ENCODE measurements at regions not wholly inside any gene's neighbourhood (a gene's known extent, or its start where the extent isn't known, plus 50 kb on each side); places are given as distances from the start of the nearest gene placed in this dataset.
A peak's percentile ranks its signal among the peaks of the same experiment; 100 is the strongest.

DNA sequence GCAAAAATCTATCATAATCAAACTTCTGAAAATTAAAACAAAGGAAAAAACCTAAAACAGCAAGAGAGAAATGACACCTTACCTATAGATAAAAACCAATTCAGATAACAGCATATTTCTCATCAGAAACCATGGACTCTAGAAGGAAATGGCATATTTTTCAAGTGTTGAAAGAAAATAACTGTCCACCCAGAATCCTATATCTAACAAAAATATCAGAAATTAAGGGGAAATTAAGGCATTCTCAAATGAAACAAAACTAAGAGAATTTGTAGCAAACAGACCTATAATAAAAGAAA is 257.2 kb downstream of the ANAPC1 start:
- ATAC-seq: no peak

DNA sequence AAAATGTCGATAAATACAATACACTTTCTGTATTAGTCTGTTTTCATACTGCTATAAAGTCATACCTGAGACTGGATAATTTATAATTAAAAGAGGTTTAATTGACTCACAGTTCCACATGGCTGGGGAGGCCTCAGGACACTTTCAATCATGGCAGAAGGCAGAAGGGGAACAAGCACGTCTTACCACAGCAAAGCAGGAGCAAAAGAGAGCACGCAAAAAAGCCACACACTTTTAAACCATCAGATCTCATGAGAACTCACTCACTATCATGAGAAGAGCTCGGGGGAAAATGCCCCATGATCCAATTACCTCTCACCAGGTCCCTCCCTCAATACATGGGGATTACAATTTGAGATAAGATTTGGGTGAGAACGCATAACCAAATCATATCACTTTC is 256.7 kb downstream of the ANAPC1 start:
- no peak for ATAC-seq

DNA sequence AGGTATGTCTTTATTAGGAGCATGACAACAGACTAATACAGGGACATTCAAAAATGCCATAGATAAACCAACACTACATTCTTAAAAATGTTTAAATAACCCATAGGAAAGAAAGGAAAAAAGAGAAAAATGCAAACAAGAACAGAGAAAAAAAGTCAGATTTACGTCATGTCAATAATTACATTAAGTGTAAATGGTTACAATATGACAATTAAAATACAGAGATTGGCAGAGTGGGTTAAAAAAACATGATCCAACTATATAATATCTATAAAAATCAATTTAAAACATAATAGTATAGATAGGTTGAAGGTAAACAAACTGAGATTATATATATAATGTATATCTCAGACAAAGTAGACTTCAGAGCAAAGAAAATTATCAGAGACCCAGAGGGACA is 255.8 kb downstream of the ANAPC1 start:
- no peak for ATAC-seq

DNA sequence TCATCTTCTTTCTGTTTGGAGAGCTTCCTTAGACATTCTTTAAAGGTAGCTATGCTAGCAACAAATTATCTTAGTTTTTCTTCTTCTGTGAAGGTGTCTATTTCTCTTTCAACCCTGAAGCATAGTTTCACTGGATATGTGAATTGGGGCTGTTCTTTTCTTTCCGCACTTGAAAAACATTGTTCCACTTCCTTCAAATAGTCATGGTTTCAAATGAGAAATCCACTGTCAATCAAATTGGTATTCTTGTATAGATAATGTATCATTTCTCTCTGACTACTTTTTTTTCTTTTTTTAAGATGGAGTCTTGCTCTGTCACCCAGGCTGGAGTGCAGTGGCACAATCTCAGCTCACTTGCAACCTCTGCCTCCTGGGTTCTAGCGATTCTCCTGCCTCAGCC is 254.0 kb downstream of the ANAPC1 start:
- ATAC-seq: no peak

DNA sequence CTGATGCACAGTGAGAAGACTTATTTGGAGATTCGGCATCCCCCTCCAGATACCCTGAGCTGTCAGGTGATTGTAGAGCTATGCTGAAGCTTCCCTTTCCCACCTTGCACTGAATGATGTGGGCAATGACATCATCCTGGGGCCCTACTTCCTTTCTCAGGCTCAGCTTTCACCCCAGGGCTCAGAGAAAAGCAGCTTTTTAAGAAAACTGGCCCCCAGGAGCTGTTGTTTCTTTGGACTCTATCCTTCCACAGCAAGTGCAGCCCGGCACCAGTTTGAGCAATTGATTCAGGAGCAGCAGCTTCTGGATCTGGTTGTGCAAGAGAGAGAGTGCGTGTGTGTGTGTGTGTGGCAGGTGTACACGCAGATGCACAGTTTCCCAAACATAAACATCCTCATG is 251.3 kb downstream of the ANAPC1 start:
- ATAC-seq: no peak

DNA sequence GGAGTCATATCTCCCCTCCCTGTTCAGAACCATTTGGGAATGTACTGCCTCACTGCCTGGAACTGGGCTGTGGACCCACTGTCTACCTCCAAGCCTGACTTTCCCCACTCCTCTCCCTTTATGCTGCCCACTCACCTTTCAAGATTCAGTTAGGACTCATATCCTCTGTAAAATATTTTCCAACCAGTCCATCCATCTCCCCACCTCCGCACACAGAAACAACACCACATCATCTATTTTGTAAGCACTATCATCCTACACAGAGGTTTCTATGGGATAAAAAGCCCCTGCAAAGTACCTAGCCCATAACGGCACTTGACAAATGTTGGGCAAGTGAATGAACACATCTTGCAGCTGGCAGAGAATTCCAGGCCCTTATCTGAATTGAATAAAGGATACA is 250.8 kb downstream of the ANAPC1 start:
- no peak for ATAC-seq

DNA sequence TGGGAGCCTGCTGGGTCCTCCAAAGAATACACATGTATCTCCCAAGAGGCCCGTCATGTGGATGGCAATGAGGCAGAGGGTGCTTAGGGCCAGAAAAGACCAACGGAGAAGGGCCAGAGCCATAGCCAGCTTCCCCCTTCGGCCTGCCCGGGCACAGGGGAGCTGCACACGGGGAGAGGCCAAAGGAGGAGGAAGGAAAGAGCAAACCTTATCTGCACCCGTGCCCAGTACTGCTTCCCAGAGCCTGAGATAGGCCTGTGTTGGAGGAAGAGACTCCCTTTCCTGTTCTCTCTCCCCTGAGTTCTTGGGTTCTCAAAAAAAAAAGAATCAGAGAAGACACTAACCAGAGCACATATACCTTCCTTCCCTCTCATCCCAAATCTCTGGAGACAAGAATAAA is 250.3 kb downstream of the ANAPC1 start:
- peak; percentile 21 for ATAC-seq

DNA sequence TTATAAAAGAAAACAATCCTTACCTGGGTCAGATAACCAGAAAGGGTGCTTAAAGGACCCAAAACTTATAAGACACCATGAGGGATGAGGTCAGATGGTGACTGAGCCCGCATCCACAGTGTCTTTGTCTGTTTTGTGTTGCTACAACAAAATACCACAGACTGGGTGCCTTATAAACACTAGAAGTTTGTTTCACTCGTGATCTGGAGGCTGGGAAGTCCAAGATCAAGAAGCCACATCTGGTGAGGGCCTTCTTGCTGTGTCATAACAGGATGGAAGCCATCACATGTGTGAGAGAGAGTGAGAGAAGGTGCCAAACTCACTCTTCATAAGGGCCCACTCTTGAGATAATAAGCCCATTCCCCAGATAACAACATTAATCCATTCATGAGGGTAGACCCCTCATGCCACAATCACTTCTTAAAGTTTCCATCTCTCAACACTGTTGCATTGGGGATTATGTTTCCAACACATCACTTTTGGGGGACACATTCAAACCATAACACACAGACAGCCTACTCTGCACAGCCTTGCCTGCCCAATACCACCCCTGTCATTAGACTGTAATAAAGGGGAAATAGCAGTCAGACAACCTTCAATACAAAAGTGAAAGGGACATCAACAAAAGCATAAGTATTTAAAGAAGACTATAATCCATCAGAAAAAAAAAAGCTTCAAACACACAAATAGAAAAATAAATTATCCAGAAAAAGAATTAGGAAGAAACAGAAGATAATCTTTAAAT is 249.8 kb downstream of the ANAPC1 start:
- ATAC-seq: no peak

DNA sequence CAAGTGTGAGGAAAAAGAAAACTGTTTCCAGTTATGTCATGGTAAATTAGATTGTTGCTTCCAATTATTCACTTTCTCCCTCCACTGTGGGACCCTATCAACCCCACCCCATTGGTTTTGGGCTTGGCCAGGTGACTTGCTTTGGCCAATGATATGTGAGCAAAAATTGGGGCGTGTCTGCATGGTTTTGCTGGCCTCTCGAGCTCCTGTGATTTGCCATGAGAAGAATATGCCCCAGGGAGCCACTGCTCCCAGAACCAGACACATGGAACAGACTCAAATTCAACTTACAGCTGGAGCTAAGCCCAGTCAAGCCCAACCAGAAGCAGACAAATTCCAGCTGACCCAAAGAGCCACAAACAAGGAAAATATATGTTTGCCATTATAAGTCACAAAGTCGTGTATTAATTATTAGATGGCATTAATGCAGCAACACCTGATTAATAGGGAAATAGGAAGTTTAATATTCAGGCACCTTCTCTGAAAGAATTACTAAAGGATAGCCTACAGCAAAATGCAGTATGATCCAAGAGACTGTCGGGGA is 248.9 kb downstream of the ANAPC1 start:
- ATAC-seq: no peak

DNA sequence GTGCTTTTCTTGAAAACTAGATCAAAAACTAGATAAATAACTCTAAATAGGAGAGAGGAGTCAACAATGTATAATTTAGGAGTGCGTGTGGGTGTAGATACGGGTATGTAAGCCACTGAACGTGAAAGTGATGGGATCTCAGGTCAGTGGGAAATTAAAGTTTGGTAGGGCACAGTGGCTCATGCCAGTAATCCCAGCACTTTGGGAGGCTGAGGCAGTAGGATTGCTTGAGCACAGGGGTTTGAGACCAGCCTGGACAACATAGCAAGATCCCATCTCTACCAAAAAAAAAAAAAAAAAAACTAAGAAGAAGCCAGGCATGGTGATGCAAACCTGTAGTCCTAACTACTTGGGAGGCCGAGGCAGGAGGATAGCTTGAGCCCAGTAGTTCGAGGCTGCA is 247.1 kb downstream of the ANAPC1 start:
- no peak for ATAC-seq

DNA sequence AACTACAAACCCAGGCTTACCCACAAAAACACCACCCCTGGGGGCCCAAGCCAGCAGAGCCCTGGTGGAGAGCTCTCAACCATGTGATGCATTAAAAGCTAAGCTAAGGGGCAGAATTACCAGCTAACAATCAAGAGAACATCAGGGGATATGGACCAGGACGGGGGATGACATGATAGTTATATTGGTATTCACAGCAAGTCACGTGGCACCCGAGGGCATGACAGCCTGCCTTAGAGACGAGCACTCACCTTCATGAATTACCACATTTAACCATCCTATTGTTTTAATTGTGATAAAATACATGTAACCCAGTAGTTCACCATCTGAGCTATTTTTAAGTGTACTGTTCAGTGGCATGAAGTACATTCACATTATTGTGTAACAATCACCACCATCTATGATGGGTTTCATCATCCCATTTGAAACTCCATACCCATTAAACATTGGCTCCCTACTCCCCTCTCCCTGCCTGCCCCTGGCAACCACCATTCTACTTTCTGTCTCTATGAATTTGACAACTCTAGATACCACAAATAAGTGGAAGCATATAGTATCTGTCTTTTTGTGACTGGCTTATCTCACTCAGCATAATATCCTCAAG is 245.6 kb downstream of the ANAPC1 start:
- ATAC-seq: no peak

DNA sequence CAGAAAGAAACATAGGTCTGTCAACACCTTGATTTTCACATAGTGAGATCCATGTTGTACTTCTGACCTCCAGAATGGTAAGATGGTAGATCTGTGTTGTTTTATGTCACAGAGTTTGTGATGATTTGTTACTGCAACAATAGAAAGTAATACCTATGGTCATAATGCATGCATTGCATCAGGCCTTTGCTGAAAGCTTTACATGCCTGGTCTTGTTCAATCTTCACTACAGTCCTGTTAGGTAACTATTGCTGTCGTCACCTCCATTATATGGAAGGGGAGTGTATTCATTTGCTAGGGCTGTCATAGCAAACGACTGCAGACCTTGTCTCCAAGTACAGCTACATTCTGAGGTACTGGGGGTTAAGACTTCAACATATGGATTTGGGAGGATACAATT is 243.5 kb downstream of the ANAPC1 start:
- peak; percentile 97 for ATAC-seq

DNA sequence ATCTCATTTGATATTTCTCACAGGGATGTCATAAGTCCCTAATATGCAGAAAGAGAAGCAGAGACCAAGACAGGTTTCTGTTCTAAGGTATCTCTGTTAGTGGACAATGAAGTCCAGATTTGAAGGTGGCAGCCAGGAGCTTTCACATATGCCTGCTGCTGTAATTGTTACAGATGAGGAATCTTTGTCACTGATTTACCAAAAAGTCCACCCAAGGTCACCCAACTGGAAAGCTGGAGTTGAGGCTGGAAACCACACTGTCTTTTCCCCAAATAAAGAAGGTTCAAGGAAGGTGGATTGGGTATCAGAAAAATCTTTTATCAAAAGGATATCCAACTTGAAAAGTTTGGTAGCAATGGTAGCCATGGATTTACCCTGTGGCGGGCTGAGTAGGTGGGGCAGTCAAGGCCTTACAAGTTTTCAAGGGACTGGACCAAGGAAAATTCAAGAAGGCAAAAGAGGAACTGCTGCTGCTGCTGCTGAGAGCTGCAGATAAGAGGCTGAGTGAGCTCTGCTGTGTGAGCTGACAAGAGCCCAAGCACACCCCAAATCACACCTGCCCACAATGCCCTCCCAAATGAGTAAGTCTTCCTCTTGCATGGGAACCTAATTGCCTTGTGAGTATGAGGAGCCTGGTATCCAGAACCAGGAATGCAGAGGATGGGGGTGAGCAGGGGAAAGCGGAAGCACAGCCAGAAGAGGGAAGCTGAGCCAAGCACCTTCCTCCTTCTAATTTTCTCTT is 241.2 kb downstream of the ANAPC1 start:
- ATAC-seq: no peak

DNA sequence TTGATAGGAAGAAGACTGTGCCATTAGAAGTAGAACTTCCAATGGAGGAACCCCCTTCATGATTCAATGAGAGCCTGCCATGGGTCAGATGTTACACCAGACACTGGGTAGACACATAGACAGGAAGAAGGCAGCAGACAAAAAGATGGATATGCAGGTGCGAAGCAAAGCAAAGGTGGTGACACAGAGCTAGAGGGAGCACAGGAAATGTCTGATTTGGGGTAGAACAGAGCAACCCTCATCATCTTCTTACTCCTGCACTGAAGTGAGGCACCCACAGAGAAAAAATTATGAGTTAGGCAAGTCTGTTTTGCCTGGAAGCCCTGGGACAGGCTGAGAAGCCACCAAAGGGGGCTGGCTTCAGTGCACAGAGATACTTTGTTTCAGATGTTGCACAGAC is 240.2 kb downstream of the ANAPC1 start:
- ATAC-seq: no peak

DNA sequence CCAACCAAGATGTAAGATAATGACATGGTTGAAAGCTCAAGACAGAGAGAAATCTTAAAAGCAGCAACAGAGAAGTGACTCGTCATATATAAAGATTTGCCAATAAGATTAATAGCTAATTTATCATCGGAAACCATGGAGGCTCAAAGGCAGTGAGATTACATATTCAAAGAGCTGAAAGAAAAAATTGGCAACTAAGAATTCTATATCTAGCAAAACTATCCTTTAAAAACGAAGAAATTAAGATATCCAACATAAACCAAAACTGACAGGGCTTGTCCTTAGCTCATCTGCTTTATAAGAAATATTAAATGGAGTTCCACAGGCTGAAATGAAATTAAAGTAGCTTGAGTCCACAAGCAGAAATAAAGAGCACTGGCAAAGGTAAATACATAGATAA is 236.6 kb downstream of the ANAPC1 start:
- ATAC-seq: no peak

DNA sequence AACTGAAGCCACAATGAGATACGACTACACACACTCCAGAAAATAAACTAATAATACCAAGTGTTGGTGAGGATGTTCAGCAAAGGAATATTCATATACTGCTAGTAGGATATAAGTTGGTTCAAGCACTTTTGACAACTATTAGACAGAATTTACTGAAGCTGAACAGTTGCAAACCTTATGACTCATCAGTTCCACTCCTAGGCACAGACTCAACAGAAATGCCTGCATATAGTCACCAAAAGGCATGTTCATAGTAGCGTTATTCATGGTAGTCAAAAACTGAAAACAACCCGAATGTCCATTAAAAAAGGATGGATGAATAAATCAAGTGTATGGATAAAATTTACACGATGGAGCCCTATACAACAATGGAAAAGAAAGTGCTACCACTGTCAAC is 232.0 kb downstream of the ANAPC1 start:
- peak; percentile 79 for ATAC-seq

DNA sequence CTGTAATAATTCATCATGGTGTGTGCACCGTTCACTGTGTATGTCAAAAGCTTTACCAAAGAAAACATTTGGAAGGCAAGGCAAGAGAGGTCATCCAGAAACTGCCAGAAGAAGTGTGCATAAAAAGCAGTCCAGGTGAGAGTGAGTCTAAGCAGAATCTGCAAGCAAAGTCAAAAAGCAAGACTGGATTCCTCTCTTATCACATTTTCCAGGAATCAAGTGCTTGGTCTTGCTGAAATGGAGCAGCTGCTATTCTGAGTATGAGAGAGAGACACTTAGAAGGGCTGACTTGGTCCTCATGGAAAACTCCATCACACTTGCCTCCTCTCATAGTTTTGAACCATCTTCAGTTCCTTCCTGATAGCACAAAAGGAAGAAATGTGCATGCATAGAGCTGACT is 231.3 kb downstream of the ANAPC1 start:
- no peak for ATAC-seq

DNA sequence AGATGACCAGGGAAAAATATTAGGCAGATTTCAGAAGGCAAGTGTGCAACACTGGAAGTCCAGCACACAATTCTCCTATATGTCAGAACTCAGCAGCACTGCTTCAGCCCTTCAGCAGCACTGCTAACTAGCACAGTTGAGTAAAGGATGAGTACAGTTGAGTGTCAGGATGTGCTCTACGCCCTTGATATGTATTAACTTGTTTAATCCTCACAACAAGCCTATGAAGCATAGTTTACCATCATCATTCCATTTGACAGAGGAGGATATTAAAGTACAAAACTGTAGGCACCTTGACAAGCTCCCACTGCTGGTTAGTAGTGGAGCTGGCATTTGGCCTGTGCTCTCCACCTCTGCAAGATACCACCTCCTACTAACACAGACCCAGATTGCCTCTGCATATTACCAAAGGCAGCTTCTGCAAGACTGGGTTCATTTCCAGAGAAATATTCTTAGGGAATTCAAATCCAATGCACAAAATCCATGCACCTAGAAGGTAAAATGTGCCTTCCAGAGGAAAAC is 230.8 kb downstream of the ANAPC1 start:
- ATAC-seq: peak; percentile 89

DNA sequence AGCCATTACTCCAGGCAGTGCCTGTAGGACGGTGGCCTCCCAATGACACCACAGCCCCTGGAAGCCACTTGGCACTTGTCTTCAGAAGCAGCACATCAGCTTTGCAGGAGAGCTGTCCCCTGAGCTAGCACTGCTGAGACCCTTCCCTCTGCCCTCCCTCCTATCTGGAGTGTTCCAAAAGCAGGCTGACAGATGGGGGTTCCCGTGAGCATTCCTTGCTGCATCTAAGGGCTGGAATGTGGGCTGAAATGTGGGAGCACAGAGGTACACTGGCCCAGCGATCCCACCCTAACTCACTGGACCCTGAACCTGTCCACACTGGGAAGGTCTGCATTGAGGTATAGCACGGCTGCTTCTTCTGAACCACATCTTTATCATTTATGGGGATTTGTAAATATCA is 230.1 kb downstream of the ANAPC1 start:
- no peak for ATAC-seq

DNA sequence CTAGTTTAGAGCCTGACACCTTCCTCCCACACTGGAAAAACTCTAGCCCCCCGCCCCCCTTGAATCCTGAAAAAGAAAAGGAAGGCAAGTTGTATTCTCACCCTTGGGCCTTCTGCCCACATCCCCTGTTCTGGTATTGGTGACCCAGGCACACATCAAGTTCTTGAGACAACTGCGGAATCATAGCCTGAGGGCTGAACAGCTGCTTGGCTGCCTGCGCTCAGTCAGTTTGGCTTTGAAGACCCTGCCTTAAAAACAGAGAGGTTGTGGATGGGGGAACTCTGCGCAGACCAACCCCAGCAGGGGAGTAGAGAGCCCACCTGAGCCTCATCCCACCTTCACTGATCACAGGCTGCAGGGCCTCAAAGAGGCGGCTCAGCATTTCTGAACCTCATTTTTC is 229.2 kb downstream of the ANAPC1 start:
- no peak for ATAC-seq

DNA sequence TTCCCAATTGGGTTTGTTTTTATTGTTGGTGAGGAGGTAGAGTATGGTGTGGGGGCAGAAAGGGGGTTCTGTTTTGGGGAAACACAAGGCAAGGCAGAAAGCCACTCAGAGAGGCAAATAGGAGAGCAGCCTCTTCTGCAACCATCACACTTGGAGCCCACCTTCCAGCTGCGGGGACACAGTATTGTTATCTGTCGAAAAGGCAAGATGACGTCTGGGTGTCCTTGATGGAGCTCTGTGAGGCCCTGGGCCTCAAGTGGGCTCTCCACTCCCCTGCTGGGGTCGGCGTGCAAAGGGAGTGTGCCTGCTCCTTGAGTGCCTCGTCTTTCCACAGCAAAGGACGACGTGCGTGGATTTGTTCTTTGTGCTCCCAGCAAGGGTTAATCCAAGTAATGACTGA is 227.6 kb downstream of the ANAPC1 start:
- ATAC-seq: no peak

DNA sequence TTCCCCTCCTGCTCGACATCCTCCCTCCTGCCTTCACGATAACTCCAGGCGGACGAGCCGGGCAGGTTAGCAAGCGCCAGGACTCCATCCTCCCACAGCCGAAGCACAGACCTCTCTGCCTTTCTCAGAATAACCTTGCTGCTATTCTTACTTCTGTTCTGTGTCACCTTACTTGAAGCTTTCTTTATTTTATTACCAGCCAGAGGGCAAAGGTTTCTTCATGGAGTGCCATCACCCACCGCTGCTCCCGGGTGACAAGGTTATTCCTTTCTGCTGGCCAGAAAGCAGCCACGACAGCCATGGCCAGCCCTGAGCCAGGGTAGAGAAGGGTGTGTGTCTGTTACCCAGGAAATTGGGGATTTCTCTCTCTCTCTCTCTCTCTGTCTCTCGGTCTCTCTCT is 227.1 kb downstream of the ANAPC1 start:
- ATAC-seq: no peak

DNA sequence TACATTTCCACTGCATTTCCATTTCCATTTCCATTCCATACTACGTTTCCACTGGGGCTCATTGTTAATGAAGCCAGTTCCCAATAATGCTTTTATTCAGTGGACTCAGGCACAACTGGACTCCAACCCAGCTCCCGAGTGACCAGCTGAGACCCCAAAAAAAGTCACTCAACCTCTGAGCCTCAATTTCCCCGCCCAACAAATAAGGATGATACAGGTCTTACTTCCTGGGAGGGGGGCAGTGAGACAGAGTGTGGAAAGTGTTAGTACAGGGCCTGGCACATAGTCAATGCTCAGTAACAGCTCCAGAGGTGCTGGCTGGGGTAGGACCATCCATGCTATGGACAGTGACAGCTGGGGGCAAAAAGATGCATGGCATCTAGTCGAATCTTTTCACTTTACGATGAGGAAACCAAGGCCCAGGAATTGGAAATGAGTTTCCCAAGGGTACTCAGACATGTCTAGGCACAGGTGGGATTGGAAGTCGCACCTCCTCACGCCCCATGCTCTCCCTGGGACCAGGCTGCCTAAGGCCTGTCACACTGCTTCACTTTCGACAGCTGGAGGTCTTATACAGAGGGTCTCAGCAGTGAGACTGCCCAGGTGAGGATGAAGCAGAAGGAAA is 226.5 kb downstream of the ANAPC1 start:
- ATAC-seq: no peak

Data from esophagus mucosa (tissue), 1 donor.